ENCODE measurements at regions not wholly inside any gene's neighbourhood (a gene's known extent, or its start where the extent isn't known, plus 50 kb on each side); places are given as distances from the start of the nearest gene placed in this dataset.

GRCh38 chr10:93255546-93255945 lies 181.9 kb downstream of the CYP26A1 start:
- TF ChIP-seq POLR2A (IDR thresholded peaks at IDR 0.05) = no peak
- TF ChIP-seq POLR2AphosphoS5 (IDR thresholded peaks at IDR 0.05) = no peak

Measured in sigmoid colon (tissue), 4 donors.